Progenitor cell of endocrine pancreas (in vitro differentiated cells): ENCODE measurements at regions not wholly inside any gene's neighbourhood (a gene's known extent, or its start where the extent isn't known, plus 50 kb on each side); places are given as distances from the start of the nearest gene placed in this dataset.

ENCODE experiments used
- DNase-seq: peaks from one replicate; pipeline ENCODE4 v3.0.0; 2021; ENCODE audit warnings: low spot score; ENCODE audit not compliant: unreplicated experiment
- H3K27ac Mint-ChIP-seq: 2 replicates; pipeline ENCODE4 v1.8.0; 2021; ENCODE audit warnings: mild to moderate bottlenecking, moderate library complexity, mixed read lengths
- H3K27me3 Mint-ChIP-seq: 2 replicates; pipeline ENCODE4 v1.8.0; 2021; ENCODE audit warnings: mixed read lengths
- H3K36me3 Mint-ChIP-seq: 2 replicates; pipeline ENCODE4 v1.8.0; 2022; ENCODE audit warnings: mixed read lengths; ENCODE audit not compliant: insufficient read depth
- H3K4me1 Mint-ChIP-seq: 2 replicates; pipeline ENCODE4 v1.8.0; 2021; ENCODE audit warnings: low read depth, mixed read lengths
- H3K4me3 Mint-ChIP-seq: 2 replicates; pipeline ENCODE4 v1.8.0; 2021; ENCODE audit warnings: low read depth, mild to moderate bottlenecking, moderate library complexity, mixed read lengths
- H3K9me3 Mint-ChIP-seq: 2 replicates; pipeline ENCODE4 v1.8.0; 2021; ENCODE audit warnings: low read depth, mixed read lengths
- CTCF ChIP-seq: fragments of 200-600 bp; sonication (generic); IDR thresholded peaks from one replicate; pipeline ENCODE4 v1.5.0; 2021; ENCODE audit warnings: antibody characterized with exemption, mild to moderate bottlenecking; ENCODE audit not compliant: unreplicated experiment

GRCh38 chr7:145624618-145625017 is 492.0 kb upstream of the CNTNAP2 start:
- TF ChIP-seq CTCF, result no peak

GRCh38 chr7:145605963-145606362 is 510.6 kb upstream of the CNTNAP2 start:
- TF ChIP-seq CTCF, result no peak
- peaks cover 23% of the 10 kb centered on the region for H3K9me3 Mint-ChIP-seq
- no peak overlapping the region for H3K27ac Mint-ChIP-seq
- H3K4me3 Mint-ChIP-seq, result no peak overlapping the region
- H3K4me1 Mint-ChIP-seq, result no peaks in the 10 kb centered on the region
- no peaks in the 10 kb centered on the region for H3K36me3 Mint-ChIP-seq
- DNase-seq, result no peak
- no peaks in the 10 kb centered on the region for H3K27me3 Mint-ChIP-seq

More at GRCh38 chr7:145624618-145625017, 492.0 kb upstream of the CNTNAP2 start:
- Mint-ChIP-seq H3K9me3 (no peaks in the 10 kb centered on the region), H3K27ac (no peak overlapping the region), H3K36me3 (no peaks in the 10 kb centered on the region), H3K4me1 (no peaks in the 10 kb centered on the region), H3K27me3 (no peaks in the 10 kb centered on the region), H3K4me3 (no peak overlapping the region)
- DNase-seq, result no peak

- H3K9me3 Mint-ChIP-seq, result peaks cover 10% of the 10 kb centered on the region
These were observed 517.2 kb upstream of the CNTNAP2 start for GRCh38 chr7:145599376-145599775.

GRCh38 chr7:145584401-145584800 is 532.2 kb upstream of the CNTNAP2 start:
- Mint-ChIP-seq H3K36me3 (no peaks in the 10 kb centered on the region), H3K9me3 (peaks cover 4% of the 10 kb centered on the region), H3K27ac (no peak overlapping the region), H3K4me1 (no peaks in the 10 kb centered on the region), H3K4me3 (no peak overlapping the region), H3K27me3 (no peaks in the 10 kb centered on the region)
- DNase-seq, result no peak
- TF ChIP-seq CTCF, result no peak

More at GRCh38 chr7:145599376-145599775, 517.2 kb upstream of the CNTNAP2 start:
- Mint-ChIP-seq H3K27me3 (no peaks in the 10 kb centered on the region), H3K27ac (no peak overlapping the region), H3K36me3 (no peaks in the 10 kb centered on the region), H3K4me3 (no peak overlapping the region), H3K4me1 (no peaks in the 10 kb centered on the region)
- no peak for DNase-seq
- no peak for TF ChIP-seq CTCF

- no peaks in the 10 kb centered on the region for H3K4me1 Mint-ChIP-seq
These were observed 533.8 kb upstream of the CNTNAP2 start for GRCh38 chr7:145582742-145583303.

More at GRCh38 chr7:145582742-145583303, 533.8 kb upstream of the CNTNAP2 start:
- DNase-seq, result no peak
- Mint-ChIP-seq H3K9me3 (peaks cover 8% of the 10 kb centered on the region), H3K27me3 (no peaks in the 10 kb centered on the region), H3K4me3 (no peak overlapping the region), H3K27ac (no peak overlapping the region), H3K36me3 (no peaks in the 10 kb centered on the region)
- TF ChIP-seq CTCF, result no peak
